Brain microvascular endothelial cell (primary cell): ENCODE measurements at regions not wholly inside any gene's neighbourhood (a gene's known extent, or its start where the extent isn't known, plus 50 kb on each side); places are given as distances from the start of the nearest gene placed in this dataset.

Experiments used
- DNase-seq: peaks from one replicate; pipeline ENCODE4 v3.0.0-alpha.2; 2020
- H3K27ac ChIP-seq: fragments of 250-450 bp; sonication (Bioruptor Pico); 2 replicates; pipeline ENCODE4 v1.5.1; 2020; ENCODE audit warnings: mild to moderate bottlenecking, moderate library complexity
- H3K27me3 ChIP-seq: fragments of 250-450 bp; sonication (Bioruptor Pico); replicated peaks from 2 replicates; pipeline ENCODE4 v1.5.1; 2020; ENCODE audit warnings: mild to moderate bottlenecking
- H3K36me3 ChIP-seq: fragments of 250-450 bp; sonication (Bioruptor Pico); replicated peaks from 2 replicates; pipeline ENCODE4 v1.5.1; 2020; ENCODE audit warnings: mild to moderate bottlenecking
- H3K4me3 ChIP-seq: 2 replicates; pipeline ENCODE4 v1.5.1; 2011; ENCODE audit warnings: low read depth, mild to moderate bottlenecking, control low read depth, low read length, moderate library complexity
- CTCF ChIP-seq: IDR thresholded peaks from 2 replicates; pipeline ENCODE4 v1.5.1; 2011; ENCODE audit warnings: low read depth, mild to moderate bottlenecking, moderate library complexity, low read length, control low read depth, inconsistent platforms; ENCODE audit errors: missing control alignments
- in situ Hi-C: cut with HindIII; loops from 2 replicates; pipeline ENCODE4 v1.10.0; 2017; ENCODE audit warnings: low sequenced_read_pairs, low pct_ligation_motif_present

DNA sequence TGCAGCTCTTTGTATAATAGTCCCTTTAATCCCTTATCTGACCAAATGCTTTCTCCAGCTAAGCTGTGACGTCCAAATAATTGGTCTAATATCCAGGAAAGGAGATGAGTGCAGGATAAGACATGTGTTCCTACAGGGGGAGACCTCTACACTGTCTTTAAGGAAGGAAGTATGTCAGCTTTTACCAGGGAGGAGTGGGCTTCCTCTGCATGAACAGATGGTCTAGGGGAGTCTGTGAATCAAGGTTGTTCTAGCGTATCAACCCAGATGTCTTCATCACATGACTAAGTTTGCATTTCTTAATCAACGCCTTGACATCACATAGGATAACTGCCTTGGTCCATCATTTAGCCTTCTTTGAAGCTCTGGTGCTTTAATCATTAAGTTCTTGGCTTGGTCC lies 528.2 kb downstream of the MRPL39 start:
- in situ Hi-C loops: no loop called here

DNA sequence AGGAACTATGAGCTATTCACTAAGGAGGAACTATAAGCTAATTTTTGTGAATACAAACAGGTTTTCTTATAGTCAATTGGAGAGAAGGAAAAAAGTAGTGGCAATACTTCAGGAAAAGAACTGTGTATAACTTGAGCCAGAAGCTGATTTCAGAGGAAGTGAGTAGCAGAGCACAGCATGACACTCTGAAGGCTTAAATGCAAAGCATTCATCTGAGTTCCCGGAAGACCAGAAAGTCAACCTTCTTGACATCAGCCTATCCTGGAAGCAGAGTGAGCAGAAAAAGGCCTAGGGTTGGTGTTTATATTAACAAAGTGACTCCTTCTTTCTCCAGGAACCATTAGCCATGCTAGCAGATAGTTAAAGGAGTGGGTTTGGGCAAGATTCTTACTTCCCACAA lies 545.2 kb downstream of the MRPL39 start:
- in situ Hi-C loops: no loop called here
- no peak for TF ChIP-seq CTCF
- H3K4me3 ChIP-seq: no peak overlapping the region
- DNase-seq: no peak
- no peaks in the 10 kb centered on the region for H3K27me3 ChIP-seq
- H3K27ac ChIP-seq: no peak overlapping the region
- no peaks in the 10 kb centered on the region for H3K36me3 ChIP-seq

More for the DNA sequence above, 528.2 kb downstream of the MRPL39 start:
- Histone ChIP-seq H3K4me3 (no peak overlapping the region), H3K36me3 (no peaks in the 10 kb centered on the region), H3K27ac (no peak overlapping the region), H3K27me3 (no peaks in the 10 kb centered on the region)
- no peak for DNase-seq
- TF ChIP-seq CTCF: no peak

DNA sequence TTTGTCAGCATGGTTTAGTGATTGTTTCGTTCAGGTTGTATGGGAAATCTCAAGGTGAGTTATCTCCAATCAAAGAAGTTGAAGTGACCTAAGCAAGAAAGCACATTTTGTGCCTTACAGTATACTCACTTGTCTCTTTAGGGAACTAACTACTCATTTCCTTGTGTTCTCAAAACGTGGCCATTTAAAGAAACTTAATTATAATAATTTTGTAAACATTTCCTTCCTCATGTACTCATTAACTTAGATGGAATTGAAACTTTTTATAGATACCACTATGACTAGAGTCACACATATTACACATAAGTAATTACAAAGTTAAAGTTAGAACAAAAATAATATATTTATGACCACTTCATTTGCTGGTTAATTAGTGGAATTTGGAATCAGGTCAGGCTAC lies 552.6 kb downstream of the MRPL39 start:
- no peaks in the 10 kb centered on the region for H3K36me3 ChIP-seq
- no peak overlapping the region for H3K4me3 ChIP-seq
- no peak overlapping the region for H3K27ac ChIP-seq
- H3K27me3 ChIP-seq: no peaks in the 10 kb centered on the region
- DNase-seq: no peak
- in situ Hi-C loops: no loop called here
- no peak for TF ChIP-seq CTCF

DNA sequence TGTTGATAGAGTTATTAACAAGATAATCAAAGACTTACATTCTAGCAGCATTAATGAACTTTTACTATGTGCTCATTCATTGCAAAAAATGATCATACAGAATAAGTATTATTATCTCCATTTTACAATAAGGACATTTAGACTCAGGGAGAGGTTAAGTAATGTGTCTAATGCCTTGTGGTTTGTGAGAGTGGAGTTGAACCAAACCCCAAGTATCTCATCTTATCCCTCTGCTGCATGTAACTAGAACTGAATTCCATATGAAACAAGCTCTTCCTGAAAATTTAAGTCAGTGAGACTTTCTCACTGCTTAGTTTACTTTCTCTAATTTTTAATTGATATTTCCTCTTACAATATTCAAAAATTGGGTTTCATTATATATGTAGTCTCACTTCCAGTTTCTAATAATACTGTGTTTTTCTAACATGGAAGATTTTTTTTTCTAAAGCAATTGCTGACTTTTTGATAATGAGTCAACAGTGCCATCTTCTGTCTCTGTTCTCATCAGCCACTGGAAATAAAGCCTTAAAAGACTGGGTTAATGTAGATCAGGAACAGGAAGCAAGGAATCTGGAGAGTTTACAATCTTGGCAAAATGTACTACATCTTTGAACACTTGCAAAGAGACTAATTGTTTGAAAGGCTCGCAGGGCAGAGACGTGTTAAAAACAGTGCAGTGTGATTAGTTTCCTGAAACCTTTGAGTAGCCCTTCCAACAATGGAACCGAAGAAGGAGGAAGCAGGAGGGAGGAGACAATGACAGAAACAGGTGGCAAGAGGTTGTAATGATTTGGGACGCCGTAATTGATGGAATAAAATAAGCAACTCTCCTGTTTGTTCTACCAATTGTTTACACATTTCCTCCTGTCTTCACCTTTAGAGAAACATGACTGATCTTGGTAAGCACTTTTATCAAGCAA lies 567.6 kb downstream of the MRPL39 start:
- no peak overlapping the region for H3K27ac ChIP-seq
- TF ChIP-seq CTCF: peak; percentile 4
- H3K36me3 ChIP-seq: no peaks in the 10 kb centered on the region
- no peaks in the 10 kb centered on the region for H3K27me3 ChIP-seq
- in situ Hi-C loops: no loop called here
- H3K4me3 ChIP-seq: peak overlapping the region; percentile 16
- DNase-seq: no peak

DNA sequence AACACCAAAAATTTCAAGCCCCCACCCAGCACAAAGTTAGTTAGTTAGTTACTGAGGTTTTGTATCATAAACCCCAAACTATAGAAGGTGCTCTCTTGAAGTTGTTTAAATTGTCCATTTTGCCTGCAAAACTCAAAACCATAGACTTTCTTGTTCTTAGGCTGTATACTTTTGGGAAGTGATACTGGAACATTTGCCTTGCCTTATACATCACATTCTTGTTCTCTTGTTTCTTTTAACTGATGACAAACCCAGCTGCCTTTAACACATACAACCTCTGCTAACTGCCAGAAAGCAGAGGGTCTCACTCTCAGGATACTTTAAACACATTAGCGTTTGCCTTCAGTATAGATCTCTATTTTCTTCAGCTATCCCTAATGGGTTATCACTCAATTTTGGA lies 570.5 kb downstream of the MRPL39 start:
- Histone ChIP-seq H3K4me3 (no peak overlapping the region), H3K36me3 (no peaks in the 10 kb centered on the region), H3K27ac (no peak overlapping the region), H3K27me3 (no peaks in the 10 kb centered on the region)
- in situ Hi-C loops: no loop called here
- no peak for DNase-seq
- no peak for TF ChIP-seq CTCF
